Astrocyte of the cerebellum (primary cell): ENCODE measurements at regions not wholly inside any gene's neighbourhood (a gene's known extent, or its start where the extent isn't known, plus 50 kb on each side); places are given as distances from the start of the nearest gene placed in this dataset.

Experiments
- DNase-seq: peaks from one replicate; pipeline ENCODE4 v3.0.0-alpha.2; 2011; ENCODE audit warnings: low read depth
- H3K4me3 ChIP-seq: 2 replicates; pipeline ENCODE4 v1.5.1; 2011; ENCODE audit warnings: mild to moderate bottlenecking, low read depth, low read length, moderate library complexity
- CTCF ChIP-seq: IDR thresholded peaks from 2 replicates; pipeline ENCODE4 v1.5.1; 2012; ENCODE audit warnings: low read length, low read depth, moderate library complexity, mild to moderate bottlenecking; ENCODE audit errors: missing control alignments
- in situ Hi-C: cut with HindIII; loops from 2 replicates; pipeline ENCODE4 v1.10.0; 2017; ENCODE audit warnings: low sequenced_read_pairs

GRCh38 chr2:123080331-123080730 is 944.8 kb upstream of the CNTNAP5 start:
- no peak overlapping the region for H3K4me3 ChIP-seq
- DNase-seq: no peak
- TF ChIP-seq CTCF: no peak
- in situ Hi-C loops: no loop called here

- in situ Hi-C loops: no loop called here
- no peak for DNase-seq
- no peak for TF ChIP-seq CTCF
These were observed 939.6 kb upstream of the CNTNAP5 start for GRCh38 chr2:123085484-123085883.

GRCh38 chr2:123086613-123087385 is 938.3 kb upstream of the CNTNAP5 start:
- in situ Hi-C loops: no loop called here
- no peak for TF ChIP-seq CTCF
- no peak overlapping the region for H3K4me3 ChIP-seq
- DNase-seq: no peak

More at GRCh38 chr2:123085484-123085883, 939.6 kb upstream of the CNTNAP5 start:
- H3K4me3 ChIP-seq: no peak overlapping the region

- no peak overlapping the region for H3K4me3 ChIP-seq
- in situ Hi-C loops: no loop called here
- TF ChIP-seq CTCF: no peak
- DNase-seq: no peak
These were observed 933.6 kb upstream of the CNTNAP5 start for GRCh38 chr2:123091471-123091870.

- TF ChIP-seq CTCF: no peak
- H3K4me3 ChIP-seq: no peak overlapping the region
- DNase-seq: no peak
- in situ Hi-C loops: no loop called here
These were observed 931.9 kb upstream of the CNTNAP5 start for GRCh38 chr2:123093199-123093598.

- in situ Hi-C loops: no loop called here
- DNase-seq: no peak
- no peak overlapping the region for H3K4me3 ChIP-seq
- no peak for TF ChIP-seq CTCF
These were observed 929.8 kb upstream of the CNTNAP5 start for GRCh38 chr2:123095219-123095835.
